GM18520 (cell line): ENCODE measurements at regions not wholly inside any gene's neighbourhood (a gene's known extent, or its start where the extent isn't known, plus 50 kb on each side); places are given as distances from the start of the nearest gene placed in this dataset.
"Not testable (repeated sequence)": the region's sequence is repeated elsewhere in the genome, so short reads cannot be mapped to it uniquely, and the experiment has no call there.

ENCODE experiments used
- ATAC-seq: cut with Tn5 transposase; IDR thresholded peaks from one replicate; pipeline ENCODE4 v1.9.1; 2021; ENCODE audit not compliant: unreplicated experiment

- no peak for ATAC-seq
Observed at GRCh38 chr2:176790468-176790867, 422.1 kb upstream of the HNRNPA3 start.

GRCh38 chr2:176793792-176794191 is 418.8 kb upstream of the HNRNPA3 start:
- no peak for ATAC-seq

- ATAC-seq, result no peak
Observed at GRCh38 chr2:176794392-176794791, 418.2 kb upstream of the HNRNPA3 start.

- no peak for ATAC-seq
Observed at GRCh38 chr2:176795823-176796222, 416.8 kb upstream of the HNRNPA3 start.

- not testable (repeated sequence) for ATAC-seq
Observed at GRCh38 chr2:176796677-176797076, 415.9 kb upstream of the HNRNPA3 start.

DNA sequence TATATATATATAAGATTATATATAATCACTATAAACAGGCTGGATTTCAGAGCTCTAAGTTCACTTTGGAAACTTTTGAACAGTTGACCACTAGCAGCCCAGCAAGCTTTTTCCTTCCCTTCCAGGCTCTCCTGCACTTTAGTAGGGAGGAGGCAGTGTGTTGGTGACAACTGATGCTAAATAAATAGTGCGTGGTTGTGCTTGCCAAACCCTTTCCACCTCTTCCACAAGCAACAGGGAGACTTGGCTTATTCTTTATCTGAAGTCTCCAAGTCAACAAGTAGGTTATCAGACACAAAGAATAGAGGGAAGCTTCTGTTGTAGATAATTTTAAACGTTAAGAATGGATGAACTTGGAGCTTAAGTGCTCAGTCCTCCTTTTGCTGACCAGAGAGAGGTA is 408.2 kb upstream of the HNRNPA3 start:
- no peak for ATAC-seq

- ATAC-seq, result no peak
Observed at GRCh38 chr2:176805345-176805744, 407.2 kb upstream of the HNRNPA3 start.

DNA sequence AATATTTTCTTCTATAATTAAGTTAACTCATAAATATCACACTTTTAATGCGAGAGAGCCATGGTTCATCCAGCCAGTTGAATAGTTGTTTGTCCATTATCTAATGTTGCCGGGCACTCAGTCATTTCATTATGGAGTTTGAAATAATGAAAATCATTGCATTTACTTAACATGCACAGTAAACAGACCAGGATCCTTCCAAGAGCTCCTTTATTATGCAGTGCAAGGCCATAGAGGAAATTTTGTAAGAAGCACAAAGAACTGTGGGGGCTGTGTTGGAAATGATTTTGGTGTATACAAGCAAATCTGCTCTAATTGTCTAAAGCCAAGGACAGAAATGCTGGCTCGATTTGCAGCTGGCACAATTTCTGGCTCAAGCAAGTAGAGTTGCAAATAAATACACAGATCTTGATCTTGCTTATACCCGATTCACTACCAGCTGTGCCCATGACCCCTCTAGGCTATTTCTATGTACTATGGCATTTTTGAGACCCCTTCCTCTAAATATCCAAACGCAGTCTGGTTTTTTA is 400.3 kb upstream of the HNRNPA3 start:
- ATAC-seq, result no peak

GRCh38 chr2:176813156-176813555 is 399.4 kb upstream of the HNRNPA3 start:
- no peak for ATAC-seq

DNA sequence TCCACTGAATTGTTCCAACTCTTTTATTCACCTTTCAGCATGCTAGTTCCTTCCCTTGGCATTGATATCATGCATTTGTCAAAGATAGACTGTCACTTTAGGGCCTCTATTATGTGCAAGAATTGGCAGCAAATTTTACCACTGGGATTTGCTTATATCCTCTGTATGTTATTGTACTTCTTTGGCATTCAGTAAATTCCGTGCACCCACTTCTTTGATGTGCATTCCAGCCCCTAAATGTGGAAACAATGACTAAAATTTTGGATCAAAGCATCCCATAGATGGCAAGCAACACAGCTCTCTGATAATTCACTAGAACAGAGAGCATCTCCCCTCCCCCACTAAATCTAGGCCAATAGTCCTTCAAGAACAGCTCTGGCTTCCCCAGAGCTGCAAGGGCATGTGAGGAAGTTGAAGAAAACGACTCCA is 399.0 kb upstream of the HNRNPA3 start:
- ATAC-seq, result no peak

GRCh38 chr2:176814274-176814673 is 398.3 kb upstream of the HNRNPA3 start:
- ATAC-seq, result no peak

DNA sequence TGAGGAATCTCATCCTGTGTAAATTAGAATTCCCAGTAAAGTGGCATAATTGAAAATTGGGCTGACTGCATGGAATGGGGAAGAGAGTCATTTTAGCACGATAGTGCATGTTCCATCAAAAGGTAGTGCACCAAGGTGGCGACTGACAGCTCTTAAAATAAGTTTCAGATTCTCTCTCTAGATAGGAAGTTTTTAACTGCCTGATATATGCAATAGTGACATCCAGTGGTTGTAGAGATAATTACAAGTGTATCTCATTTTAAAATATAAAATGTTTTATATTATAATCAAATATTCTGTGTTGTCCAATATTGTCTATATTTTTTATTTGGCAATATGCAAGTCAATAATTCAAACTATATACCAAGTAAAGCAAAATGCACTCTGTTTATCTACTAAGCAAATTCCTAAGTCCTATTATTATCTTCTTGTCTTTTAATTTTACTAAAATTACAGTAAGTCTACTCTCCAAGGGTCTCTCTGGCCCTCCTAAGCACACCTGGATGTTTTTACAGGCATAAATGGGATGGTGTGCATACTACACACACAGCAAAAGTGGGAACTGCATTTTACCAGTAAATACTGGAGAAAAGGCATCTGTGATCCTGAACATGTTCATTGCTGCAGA is 397.7 kb upstream of the HNRNPA3 start:
- no peak for ATAC-seq

- no peak for ATAC-seq
Observed at GRCh38 chr2:176817061-176817565, 395.5 kb upstream of the HNRNPA3 start.

DNA sequence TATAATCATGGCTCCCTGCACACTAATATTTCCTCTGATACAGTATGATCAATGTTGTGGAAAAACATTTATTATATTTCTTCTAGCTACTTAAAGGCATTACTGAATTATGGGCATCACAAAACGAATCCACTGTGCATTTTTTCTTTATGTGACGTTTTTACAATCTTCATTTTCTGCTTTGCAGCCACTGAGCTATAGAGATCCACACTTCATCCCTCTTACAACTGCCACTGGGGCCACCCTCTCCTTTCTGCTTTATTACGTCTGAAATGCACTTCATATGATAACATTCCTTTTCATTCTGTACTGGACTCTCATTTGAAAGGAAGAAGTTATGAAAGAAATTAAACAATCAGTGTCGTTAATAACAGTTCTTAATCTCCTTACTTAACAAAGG is 394.5 kb upstream of the HNRNPA3 start:
- ATAC-seq, result no peak

- no peak for ATAC-seq
Observed at GRCh38 chr2:176818617-176819016, 394.0 kb upstream of the HNRNPA3 start.

DNA sequence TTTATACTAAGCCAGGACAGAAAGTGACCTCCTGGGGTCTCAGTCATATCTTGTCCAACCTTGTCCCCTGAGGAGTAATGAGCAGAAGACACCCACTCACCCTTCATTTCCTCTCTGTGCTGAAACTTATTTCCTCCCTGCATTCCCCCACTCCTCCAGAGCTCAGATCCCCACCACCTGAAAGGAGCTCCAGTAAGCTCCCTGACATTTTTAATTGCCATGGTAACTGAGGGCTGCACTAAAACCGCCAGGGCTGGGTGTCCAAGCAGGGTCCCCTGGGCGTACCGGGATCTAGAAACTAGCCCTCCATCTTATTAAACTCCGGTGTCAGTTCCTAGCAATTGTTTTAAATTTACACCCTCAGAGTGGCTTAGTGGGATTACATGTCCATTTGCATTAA is 393.3 kb upstream of the HNRNPA3 start:
- no peak for ATAC-seq

DNA sequence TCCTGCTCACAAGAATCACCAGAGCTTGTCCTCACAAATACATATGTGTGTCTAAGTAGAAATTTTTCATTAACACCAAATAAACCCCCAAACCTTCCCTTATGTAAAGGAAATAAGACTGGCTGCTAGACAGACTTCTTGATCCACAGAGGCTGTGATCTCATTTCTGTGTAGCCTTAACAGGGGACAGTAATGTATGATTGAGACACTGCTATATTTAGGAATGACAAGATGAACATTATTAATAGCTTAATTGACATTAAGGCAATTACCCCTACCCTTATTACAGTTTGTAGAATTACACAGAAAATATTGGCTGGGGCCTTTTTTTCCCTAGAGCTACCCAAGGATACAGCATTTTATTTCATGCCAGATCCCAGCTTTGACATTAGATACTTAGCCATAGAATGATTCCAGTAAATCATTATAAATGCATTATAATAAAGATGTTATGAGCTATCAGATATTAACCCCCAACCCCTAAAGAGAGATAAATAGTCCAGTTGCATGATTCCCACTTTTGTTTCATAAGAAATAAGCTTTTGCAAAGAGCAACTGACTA is 392.1 kb upstream of the HNRNPA3 start:
- no peak for ATAC-seq

- ATAC-seq, result no peak
Observed at GRCh38 chr2:176821350-176821749, 391.2 kb upstream of the HNRNPA3 start.

DNA sequence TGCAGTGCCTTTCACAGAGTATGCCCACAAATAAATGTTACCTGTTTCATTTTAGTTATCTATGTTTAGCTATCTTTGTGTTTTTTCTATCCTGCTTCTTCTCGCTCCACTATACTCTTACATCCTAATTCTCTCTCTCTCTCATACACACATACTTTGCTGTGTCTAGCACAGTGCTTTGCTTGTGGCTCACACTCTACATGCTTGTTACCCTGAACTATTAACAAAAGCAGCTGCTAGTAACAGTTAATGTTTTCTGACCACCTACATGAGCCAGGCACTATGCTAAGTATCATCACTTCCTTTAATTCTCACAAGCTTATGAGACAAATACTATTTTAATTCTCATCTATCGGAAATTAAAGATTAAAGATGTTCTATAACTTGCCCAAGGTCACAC is 390.5 kb upstream of the HNRNPA3 start:
- ATAC-seq, result no peak

GRCh38 chr2:176826356-176826755 is 386.2 kb upstream of the HNRNPA3 start:
- ATAC-seq, result no peak

- no peak for ATAC-seq
Observed at GRCh38 chr2:176826984-176827668, 385.5 kb upstream of the HNRNPA3 start.

- no peak for ATAC-seq
Observed at GRCh38 chr2:176830362-176830761, 382.2 kb upstream of the HNRNPA3 start.
